Vagina (tissue), 2 donors: ENCODE measurements at regions not wholly inside any gene's neighbourhood (a gene's known extent, or its start where the extent isn't known, plus 50 kb on each side); places are given as distances from the start of the nearest gene placed in this dataset.

Experiments used
- DNase-seq, 2 donors: peaks; one replicate each; pipeline ENCODE4 v3.0.0-alpha.2; 2017; ENCODE audit errors: extremely low spot score in 2 of 2
- H3K27ac ChIP-seq: fragments of 200-600 bp; sonication (generic); one replicate; pipeline ENCODE4 v1.5.1; 2019
- H3K27me3 ChIP-seq: fragments of 200-600 bp; sonication (generic); one replicate; pipeline ENCODE4 v1.5.1; 2019
- H3K36me3 ChIP-seq, 2 donors: fragments of 200-600 bp; sonication (generic); one replicate each; pipeline ENCODE4 v1.5.1; 2017 to 2019
- H3K4me1 ChIP-seq: fragments of 200-600 bp; sonication (generic); one replicate; pipeline ENCODE4 v1.5.1; 2019
- H3K4me3 ChIP-seq, 2 donors: fragments of 200-600 bp; sonication (generic); 1 replicate in 1 of 2; 2 replicates in 1 of 2; pipeline ENCODE4 v1.5.1; 2016 to 2019
- H3K9me3 ChIP-seq: fragments of 200-600 bp; sonication (generic); one replicate; pipeline ENCODE4 v1.5.1; 2019
- POLR2A ChIP-seq, 2 donors: fragments of 450-650 bp; IDR thresholded peaks; one replicate each; pipeline ENCODE4 v1.6.1; 2017; ENCODE audit warnings: antibody characterized with exemption in 2 of 2, mild to moderate bottlenecking in 2 of 2, moderate library complexity in 2 of 2
- POLR2AphosphoS5 ChIP-seq, 2 donors: sonication (generic); formaldehyde crosslinking; IDR thresholded peaks; one replicate each; pipeline ENCODE4 v1.9.0; 2017; ENCODE audit warnings: antibody characterized with exemption in 2 of 2, mild to moderate bottlenecking in 2 of 2, low read depth in 1 of 2; ENCODE audit not compliant: insufficient read depth in 1 of 2
- intact Hi-C: fragments of 100-400 bp; cut with DNase I; formaldehyde crosslinking; loops from one replicate; pipeline ENCODE4 v1.15.1; 2023
- TF ChIP-seq, protein P1 (sequence below), 3 experiments: fragments of 450-650 bp in 2 of 3; fragments of 200-600 bp in 1 of 3; sonication (generic) in 1 of 3; IDR thresholded peaks; one replicate each; pipeline ENCODE4 v1.5.1; 2017 to 2019; ENCODE audit warnings: antibody characterized with exemption in 3 of 3, mild to moderate bottlenecking in 2 of 3, moderate library complexity in 2 of 3

DNA sequence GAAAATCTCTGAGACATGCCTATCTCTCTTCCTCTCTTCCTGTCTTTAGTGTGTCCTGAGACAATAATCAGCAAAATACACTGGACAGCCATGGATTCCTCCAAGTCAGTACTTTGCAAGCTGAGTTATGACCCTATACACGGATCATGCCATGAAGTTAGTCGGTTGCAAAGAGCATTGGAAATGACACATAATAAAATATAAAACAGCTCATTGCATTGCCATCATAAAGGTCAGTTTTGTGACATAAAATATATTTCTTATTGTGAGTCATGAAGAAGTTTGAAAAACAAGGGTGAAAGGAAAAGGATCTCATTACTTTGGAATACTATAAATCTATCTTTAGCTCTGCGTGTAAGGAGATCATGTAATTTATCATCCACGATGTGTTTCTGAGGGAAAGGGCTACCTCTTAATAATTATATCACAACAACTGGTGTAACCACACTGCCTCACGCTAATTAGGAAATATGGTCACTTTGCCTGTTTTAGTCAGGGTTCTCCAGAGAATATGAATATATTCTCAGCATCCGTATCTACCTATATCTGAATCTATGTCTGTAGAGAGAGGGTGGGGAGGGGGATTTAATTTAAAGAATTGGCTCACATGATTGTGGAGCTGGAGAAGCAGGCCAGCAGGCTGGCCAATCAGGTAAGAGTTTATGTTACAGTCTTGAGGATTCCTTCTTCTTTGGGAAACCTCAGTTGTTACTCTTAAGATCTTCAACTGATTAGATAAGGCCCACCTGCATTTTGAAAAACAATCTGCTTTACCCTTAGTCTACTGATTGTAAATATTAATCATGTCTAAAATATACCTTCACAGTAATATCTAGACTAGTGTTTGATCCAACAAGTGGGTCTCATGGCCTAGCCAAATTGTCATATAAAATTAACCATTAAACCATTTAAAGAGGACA lies 198.8 kb downstream of the FAT3 start:
- Histone ChIP-seq H3K27ac (no peak overlapping the region), H3K4me1 (no peaks in the 10 kb centered on the region), H3K4me3 (no peak overlapping the region), H3K36me3 (no peaks in the 10 kb centered on the region), H3K27me3 (no peaks in the 10 kb centered on the region), H3K9me3 (no peaks in the 10 kb centered on the region)
- intact Hi-C loops = no loop called here
- DNase-seq = no peak
- TF ChIP-seq, protein P1, sequence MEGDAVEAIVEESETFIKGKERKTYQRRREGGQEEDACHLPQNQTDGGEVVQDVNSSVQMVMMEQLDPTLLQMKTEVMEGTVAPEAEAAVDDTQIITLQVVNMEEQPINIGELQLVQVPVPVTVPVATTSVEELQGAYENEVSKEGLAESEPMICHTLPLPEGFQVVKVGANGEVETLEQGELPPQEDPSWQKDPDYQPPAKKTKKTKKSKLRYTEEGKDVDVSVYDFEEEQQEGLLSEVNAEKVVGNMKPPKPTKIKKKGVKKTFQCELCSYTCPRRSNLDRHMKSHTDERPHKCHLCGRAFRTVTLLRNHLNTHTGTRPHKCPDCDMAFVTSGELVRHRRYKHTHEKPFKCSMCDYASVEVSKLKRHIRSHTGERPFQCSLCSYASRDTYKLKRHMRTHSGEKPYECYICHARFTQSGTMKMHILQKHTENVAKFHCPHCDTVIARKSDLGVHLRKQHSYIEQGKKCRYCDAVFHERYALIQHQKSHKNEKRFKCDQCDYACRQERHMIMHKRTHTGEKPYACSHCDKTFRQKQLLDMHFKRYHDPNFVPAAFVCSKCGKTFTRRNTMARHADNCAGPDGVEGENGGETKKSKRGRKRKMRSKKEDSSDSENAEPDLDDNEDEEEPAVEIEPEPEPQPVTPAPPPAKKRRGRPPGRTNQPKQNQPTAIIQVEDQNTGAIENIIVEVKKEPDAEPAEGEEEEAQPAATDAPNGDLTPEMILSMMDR (IDR thresholded peaks at IDR 0.05) = no peak
- TF ChIP-seq POLR2AphosphoS5 (IDR thresholded peaks at IDR 0.05; ENCODE audit: insufficient read depth in 1 of 2, low read depth in 1 of 2) (no peak), POLR2A (IDR thresholded peaks at IDR 0.05) (no peak)

DNA sequence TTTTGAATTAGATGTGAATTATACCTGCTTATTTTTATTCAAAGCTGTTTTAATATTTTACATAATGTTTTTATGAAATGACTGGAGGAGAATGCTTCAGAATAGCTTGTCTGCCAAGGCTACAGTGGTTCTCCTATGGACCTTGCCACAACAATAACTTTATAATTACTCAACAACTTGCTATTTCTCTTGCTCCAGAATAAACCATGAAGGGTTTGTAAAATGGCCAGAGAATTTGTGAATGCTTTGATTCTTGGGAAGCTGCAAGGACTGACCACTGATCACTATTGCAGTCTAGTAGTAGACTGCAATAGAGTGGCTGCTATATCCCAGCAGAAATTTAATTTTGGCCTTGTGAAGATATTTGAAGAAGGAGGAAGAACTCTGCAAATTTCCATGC lies 199.7 kb downstream of the FAT3 start:
- no peaks in the 10 kb centered on the region for H3K36me3 ChIP-seq
- TF ChIP-seq POLR2AphosphoS5 (IDR thresholded peaks at IDR 0.05; ENCODE audit: insufficient read depth in 1 of 2, low read depth in 1 of 2) (no peak), POLR2A (IDR thresholded peaks at IDR 0.05) (no peak)
- TF ChIP-seq, protein P1 (IDR thresholded peaks at IDR 0.05) = no peak
- no peaks in the 10 kb centered on the region for H3K4me1 ChIP-seq
- H3K9me3 ChIP-seq = no peaks in the 10 kb centered on the region
- no peaks in the 10 kb centered on the region for H3K27me3 ChIP-seq
- DNase-seq = no peak
- no peak overlapping the region for H3K4me3 ChIP-seq
- intact Hi-C loops = no loop called here
- H3K27ac ChIP-seq = no peak overlapping the region

DNA sequence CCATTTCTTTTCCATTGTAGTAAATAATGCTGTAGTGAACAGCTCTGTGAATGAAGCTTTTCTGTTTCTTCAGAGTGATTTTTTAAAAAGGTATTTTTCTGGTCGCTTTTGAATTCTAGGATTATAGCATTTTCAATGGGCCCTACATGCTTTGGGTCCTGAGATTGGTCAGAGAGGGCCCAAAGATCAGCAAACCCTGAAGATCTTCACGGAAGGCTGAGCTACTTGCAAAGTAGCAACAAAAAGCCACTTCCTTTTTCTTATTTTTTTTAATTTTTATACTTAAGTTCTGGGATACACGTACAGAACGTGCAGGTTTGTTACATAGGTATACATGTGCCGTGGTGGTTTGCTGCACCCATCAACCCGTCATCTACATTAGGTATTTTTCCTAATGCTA lies 200.5 kb downstream of the FAT3 start:
- Histone ChIP-seq H3K4me1 (no peaks in the 10 kb centered on the region), H3K36me3 (no peaks in the 10 kb centered on the region), H3K4me3 (no peak overlapping the region), H3K9me3 (no peaks in the 10 kb centered on the region), H3K27ac (no peak overlapping the region), H3K27me3 (no peaks in the 10 kb centered on the region)
- TF ChIP-seq, protein P1 (IDR thresholded peaks at IDR 0.05) = no peak
- TF ChIP-seq POLR2A (IDR thresholded peaks at IDR 0.05) (no peak), POLR2AphosphoS5 (IDR thresholded peaks at IDR 0.05; ENCODE audit: insufficient read depth in 1 of 2, low read depth in 1 of 2) (no peak)
- DNase-seq = no peak
- intact Hi-C loops = no loop called here

- no peak for DNase-seq
- no peaks in the 10 kb centered on the region for H3K27me3 ChIP-seq
- TF ChIP-seq, protein P1 (IDR thresholded peaks at IDR 0.05) = no peak
- TF ChIP-seq POLR2A (IDR thresholded peaks at IDR 0.05) (no peak), POLR2AphosphoS5 (IDR thresholded peaks at IDR 0.05; ENCODE audit: insufficient read depth in 1 of 2, low read depth in 1 of 2) (no peak)
- no peak overlapping the region for H3K4me3 ChIP-seq
- no peaks in the 10 kb centered on the region for H3K4me1 ChIP-seq
- no peaks in the 10 kb centered on the region for H3K36me3 ChIP-seq
- no peaks in the 10 kb centered on the region for H3K9me3 ChIP-seq
- no peak overlapping the region for H3K27ac ChIP-seq
- intact Hi-C loops = no loop called here
Measured at GRCh38 chr11:92432515-92432914, 207.9 kb downstream of the FAT3 start.
